Stomach smooth muscle (tissue), 2 donors: ENCODE measurements at regions not wholly inside any gene's neighbourhood (a gene's known extent, or its start where the extent isn't known, plus 50 kb on each side); places are given as distances from the start of the nearest gene placed in this dataset.

ENCODE experiments used
- H3K27ac ChIP-seq: one replicate; pipeline ENCODE4 v1.7.0; 2013; ENCODE audit warnings: mild to moderate bottlenecking, low read length, inconsistent platforms
- H3K27me3 ChIP-seq, 2 donors: one replicate each; pipeline ENCODE4 v1.7.0; 2013; ENCODE audit warnings: low read length in 2 of 2; ENCODE audit not compliant: insufficient read depth in 2 of 2, control insufficient read depth in 1 of 2
- H3K36me3 ChIP-seq, 2 donors: one replicate each; pipeline ENCODE4 v1.7.0; 2013; ENCODE audit warnings: low read length in 2 of 2; ENCODE audit not compliant: control insufficient read depth in 2 of 2, insufficient read depth in 2 of 2
- H3K4me1 ChIP-seq: one replicate; pipeline ENCODE4 v1.7.0; 2013; ENCODE audit warnings: low read length; ENCODE audit not compliant: control insufficient read depth, insufficient read depth
- H3K4me3 ChIP-seq, 2 donors: one replicate each; pipeline ENCODE4 v1.7.0; 2013; ENCODE audit warnings: low read length in 2 of 2
- H3K9ac ChIP-seq, 2 donors: one replicate each; pipeline ENCODE4 v1.7.0; 2013; ENCODE audit warnings: low read length in 2 of 2, mild to moderate bottlenecking in 1 of 2
- H3K9me3 ChIP-seq, 2 donors: one replicate each; pipeline ENCODE4 v1.7.0; 2013; ENCODE audit warnings: low read length in 2 of 2; ENCODE audit not compliant: control insufficient read depth in 2 of 2
- donor health status: healthy.
- donor health status: Pancreatic carcinoma.

DNA sequence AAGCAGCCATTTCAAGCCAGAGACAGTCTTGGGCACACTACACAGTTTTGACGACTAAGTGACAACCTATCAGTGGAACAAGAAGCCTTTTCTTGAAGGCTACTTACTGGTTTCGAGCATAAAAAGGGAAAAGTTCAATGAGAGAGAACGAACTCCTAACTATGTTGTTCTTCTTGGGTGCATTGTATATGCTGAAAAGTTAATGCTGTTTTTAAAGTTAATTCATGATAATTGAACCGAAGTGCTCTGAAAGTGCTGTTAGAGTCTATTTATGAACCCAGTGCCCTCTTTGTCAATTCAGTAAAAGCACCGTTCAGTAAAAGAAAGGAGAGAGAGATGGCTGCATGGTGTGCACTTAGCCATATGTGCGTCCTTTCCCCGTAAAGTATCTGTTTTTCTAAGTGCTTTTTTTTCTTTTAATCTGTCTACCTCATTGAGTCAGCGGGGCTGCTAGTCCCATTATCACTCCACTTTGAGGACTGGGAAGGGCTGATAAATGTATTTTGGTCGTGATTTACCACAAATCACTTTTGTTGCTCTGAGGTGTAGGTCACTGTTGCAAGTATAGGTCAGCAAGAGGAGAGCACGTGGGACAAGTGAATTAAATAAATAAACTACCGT, 380.7 kb upstream of the GOLIM4 start:
- no peaks in the 10 kb centered on the region for H3K36me3 ChIP-seq
- H3K27ac ChIP-seq, result no peak overlapping the region
- no peaks in the 10 kb centered on the region for H3K4me1 ChIP-seq
- no peaks in the 10 kb centered on the region for H3K9me3 ChIP-seq
- no peaks in the 10 kb centered on the region for H3K27me3 ChIP-seq
- no peak overlapping the region for H3K4me3 ChIP-seq
- H3K9ac ChIP-seq, result no peak overlapping the region

DNA sequence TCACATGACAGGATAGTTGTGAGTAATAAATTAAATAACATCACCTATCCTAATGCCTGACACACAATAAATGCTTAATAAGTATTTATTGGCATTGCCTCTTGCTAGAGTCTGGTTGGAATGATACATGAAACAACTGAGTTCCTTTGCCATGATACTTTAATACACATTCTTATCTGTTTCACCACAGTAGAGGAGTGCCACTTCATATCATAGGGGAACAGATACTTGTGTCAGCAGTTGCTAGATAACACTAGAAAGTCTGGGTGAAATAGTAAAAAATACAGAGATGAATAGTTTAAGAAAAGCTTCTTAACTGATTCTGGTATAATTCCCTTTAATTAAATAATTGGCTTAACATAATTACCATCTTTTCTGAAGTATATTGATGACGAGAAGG, 380.0 kb upstream of the GOLIM4 start:
- Histone ChIP-seq H3K4me3 (no peak overlapping the region), H3K9ac (no peak overlapping the region)

DNA sequence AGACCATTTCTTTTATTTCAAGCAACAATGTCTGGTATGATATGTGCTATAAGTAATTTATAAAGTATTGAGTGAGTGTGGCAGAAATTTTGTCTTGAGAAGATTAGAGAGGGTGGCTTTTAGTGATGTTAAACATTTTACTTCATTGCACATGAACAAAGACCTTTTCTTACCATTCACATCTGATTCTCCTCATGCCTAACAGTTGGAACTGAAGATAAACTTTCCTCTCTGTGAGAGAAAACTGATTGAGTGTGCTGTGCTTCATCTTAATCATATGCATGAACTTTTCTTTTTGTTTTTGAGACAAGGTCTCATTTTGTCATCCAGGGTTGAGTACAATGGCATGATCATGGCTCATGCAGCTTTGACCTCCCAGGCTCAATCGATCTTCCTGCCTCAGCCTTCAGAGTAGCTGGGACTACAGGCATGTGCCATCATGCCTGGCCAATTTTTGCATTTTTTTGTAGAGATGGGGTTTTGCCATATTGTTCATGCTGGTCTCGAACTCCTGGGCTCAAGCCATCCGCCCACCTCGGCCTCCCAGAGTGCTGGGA, 377.7 kb upstream of the GOLIM4 start:
- H3K36me3 ChIP-seq, result no peaks in the 10 kb centered on the region
- no peaks in the 10 kb centered on the region for H3K27me3 ChIP-seq
- H3K27ac ChIP-seq, result no peak overlapping the region
- H3K4me3 ChIP-seq, result no peak overlapping the region
- no peaks in the 10 kb centered on the region for H3K9me3 ChIP-seq
- H3K4me1 ChIP-seq, result no peaks in the 10 kb centered on the region
- no peak overlapping the region for H3K9ac ChIP-seq

More for the DNA sequence above, 380.0 kb upstream of the GOLIM4 start:
- Histone ChIP-seq H3K4me1 (no peaks in the 10 kb centered on the region), H3K27me3 (no peaks in the 10 kb centered on the region), H3K36me3 (no peaks in the 10 kb centered on the region), H3K27ac (no peak overlapping the region), H3K9me3 (no peaks in the 10 kb centered on the region)

DNA sequence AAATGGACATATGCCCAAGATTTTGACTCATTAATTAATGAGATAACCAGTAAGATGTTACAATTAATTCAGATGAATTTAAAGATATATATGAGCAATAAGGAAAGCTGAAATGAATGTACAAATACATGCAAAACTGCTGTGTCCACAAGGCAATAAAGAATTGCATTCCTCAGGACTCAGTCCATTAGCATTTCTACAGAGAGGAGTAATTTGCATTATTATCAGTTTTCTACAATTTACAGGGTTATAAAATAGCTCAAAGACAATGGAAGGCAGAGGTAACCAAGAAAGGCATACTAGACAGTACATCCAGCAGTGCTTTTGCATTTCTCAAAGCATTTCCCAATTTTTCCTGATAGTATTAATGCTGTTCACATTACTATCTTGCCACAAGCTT, 377.1 kb upstream of the GOLIM4 start:
- Histone ChIP-seq H3K4me1 (no peaks in the 10 kb centered on the region), H3K27me3 (no peaks in the 10 kb centered on the region), H3K4me3 (no peak overlapping the region), H3K36me3 (no peaks in the 10 kb centered on the region), H3K9ac (no peak overlapping the region), H3K9me3 (no peaks in the 10 kb centered on the region), H3K27ac (no peak overlapping the region)

DNA sequence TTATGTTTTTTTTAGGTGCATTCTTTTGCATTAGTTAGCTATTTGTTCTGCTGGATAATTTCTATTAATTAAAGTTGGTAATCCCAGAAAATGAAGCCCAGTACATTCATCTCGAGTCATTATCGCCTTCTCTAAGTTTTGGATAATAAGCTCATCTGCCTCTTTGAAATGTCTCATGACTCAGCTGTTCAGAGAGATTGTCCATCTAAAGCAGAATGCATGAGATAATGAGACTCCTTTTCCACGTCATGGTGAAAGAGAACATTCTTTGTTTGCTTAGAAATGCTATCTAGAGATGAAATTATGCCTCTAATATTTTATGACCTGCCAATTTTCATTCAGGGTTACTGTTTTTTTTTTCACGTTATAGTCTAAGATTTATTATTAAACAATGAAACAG, 374.7 kb upstream of the GOLIM4 start:
- Histone ChIP-seq H3K9ac (no peak overlapping the region), H3K4me1 (no peaks in the 10 kb centered on the region), H3K9me3 (no peaks in the 10 kb centered on the region), H3K4me3 (no peak overlapping the region), H3K27me3 (no peaks in the 10 kb centered on the region), H3K36me3 (no peaks in the 10 kb centered on the region), H3K27ac (no peak overlapping the region)

DNA sequence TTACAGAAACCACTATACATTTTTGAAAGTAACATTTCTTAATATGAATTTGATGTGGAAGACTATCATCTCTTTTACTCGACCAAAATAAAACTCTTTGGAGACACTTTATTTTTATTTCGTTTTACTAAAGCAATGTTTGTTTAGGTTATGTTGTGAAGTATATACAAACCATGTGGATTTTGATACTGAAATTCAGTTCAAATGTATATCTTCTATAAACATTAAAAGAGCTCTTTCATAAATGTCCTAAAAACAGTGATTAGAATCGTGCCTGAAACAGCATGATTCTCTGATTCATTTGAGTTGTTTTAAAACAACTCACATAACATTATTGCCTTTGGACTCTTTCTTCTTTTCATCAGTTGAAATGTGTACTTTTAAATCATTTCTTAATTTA, 373.7 kb upstream of the GOLIM4 start:
- Histone ChIP-seq H3K36me3 (no peaks in the 10 kb centered on the region), H3K9me3 (no peaks in the 10 kb centered on the region), H3K4me1 (no peaks in the 10 kb centered on the region), H3K27me3 (no peaks in the 10 kb centered on the region), H3K9ac (no peak overlapping the region), H3K4me3 (no peak overlapping the region), H3K27ac (no peak overlapping the region)

DNA sequence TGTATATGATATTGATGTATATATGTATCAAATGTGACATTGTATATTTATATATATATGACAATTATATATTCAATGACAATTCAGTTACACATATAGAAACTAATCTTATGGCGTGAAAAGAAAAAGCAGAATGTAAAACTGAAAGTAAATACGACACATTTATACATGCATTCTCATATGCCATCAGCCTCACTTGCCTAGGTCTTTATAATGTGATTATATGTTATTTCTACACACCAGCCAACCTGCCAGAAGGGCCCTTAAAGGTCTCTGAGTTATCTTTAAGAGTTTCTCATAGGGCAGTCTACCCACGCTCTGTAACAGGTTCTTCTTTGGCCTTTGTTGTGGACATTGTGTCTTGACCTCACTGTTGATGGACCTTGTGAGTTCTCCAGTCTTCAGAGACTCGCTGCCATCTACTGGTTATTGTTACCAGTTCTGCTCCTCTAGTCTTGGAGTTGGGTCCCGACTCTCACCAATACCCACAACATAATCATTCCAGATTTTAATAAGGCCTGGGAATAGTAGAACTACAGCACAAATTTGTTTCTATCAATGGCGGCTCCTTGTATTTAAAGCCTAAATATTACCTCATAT, 371.5 kb upstream of the GOLIM4 start:
- H3K9me3 ChIP-seq, result no peaks in the 10 kb centered on the region
- no peaks in the 10 kb centered on the region for H3K4me1 ChIP-seq
- no peak overlapping the region for H3K4me3 ChIP-seq
- H3K9ac ChIP-seq, result no peak overlapping the region
- no peaks in the 10 kb centered on the region for H3K36me3 ChIP-seq
- H3K27me3 ChIP-seq, result no peaks in the 10 kb centered on the region
- H3K27ac ChIP-seq, result no peak overlapping the region

DNA sequence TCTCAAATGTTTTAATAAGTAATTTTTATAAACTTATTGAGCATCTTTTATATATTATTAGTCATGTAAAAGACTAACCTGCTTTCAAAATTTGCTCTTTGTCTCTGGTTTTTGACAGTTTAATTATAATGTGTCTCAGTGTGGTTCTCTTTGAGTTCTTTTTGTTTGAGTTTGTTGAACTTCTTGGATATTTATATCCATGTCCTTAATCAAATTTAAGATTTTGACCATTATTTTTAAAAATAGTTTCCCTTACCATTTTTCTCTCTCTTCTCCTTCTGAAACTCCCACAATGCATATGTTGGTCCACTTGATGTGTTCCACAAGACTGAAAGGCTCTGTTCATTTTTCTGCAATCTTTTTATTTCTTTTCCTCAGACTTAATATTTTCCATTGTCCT, 366.1 kb upstream of the GOLIM4 start:
- no peak overlapping the region for H3K27ac ChIP-seq
- H3K36me3 ChIP-seq, result no peaks in the 10 kb centered on the region
- H3K4me1 ChIP-seq, result no peaks in the 10 kb centered on the region
- no peaks in the 10 kb centered on the region for H3K27me3 ChIP-seq
- no peaks in the 10 kb centered on the region for H3K9me3 ChIP-seq
- H3K4me3 ChIP-seq, result no peak overlapping the region
- H3K9ac ChIP-seq, result no peak overlapping the region

DNA sequence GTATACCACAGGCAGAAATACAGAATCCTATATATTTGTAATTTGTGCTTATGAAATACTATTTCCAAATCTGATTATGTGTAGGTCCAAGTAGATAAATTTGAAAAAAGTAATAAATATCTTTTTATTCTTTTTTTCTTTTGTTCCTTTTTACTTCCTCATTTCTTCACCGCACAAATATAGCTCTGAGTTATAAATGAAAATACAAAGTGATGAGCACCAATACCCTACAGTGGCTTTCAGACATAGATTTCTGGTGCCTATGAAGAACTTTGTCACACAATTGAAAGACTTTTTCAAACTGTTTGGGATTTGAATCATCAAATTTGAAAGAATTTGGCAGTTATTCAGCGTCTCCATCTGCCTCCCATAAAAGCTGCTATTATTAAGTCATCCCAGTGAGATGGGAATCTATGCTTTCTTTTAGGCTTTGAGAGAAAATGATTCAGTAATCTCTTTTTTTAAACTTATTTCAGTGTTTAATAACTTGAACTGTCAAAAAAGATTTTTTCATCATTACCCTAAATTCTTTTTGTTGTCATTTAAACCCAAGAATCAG, 363.6 kb upstream of the GOLIM4 start:
- Histone ChIP-seq H3K36me3 (no peaks in the 10 kb centered on the region), H3K27ac (no peak overlapping the region), H3K4me1 (no peaks in the 10 kb centered on the region), H3K4me3 (no peak overlapping the region), H3K27me3 (no peaks in the 10 kb centered on the region), H3K9ac (no peak overlapping the region), H3K9me3 (no peaks in the 10 kb centered on the region)

DNA sequence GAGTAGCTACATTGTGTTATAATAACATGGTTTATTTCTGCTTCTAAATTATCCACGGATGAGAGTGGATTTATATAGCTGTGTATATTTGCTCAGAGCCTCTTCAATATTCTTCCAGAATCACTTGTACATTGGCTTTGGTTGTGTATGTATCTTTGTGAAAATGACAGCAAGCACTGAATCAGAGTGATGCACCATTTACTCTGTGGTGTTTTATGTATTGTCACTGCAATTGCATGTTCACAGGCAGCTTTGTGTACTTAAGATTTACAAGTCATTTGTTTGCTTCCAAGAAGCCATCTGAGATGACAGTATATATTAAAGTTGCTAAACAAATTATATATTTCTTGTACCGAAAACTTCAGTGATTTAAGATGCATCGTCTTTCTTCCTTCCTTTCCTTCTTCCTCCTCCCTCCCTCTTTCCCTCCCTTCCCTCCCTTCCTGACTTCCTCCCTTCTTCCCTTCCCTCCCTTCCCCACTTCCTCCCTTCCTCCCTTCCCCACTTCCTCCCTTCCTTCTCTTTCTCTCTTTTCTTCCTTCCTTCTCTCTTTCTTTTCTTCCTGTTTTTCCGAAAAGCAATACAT, 362.3 kb upstream of the GOLIM4 start:
- Histone ChIP-seq H3K9me3 (no peaks in the 10 kb centered on the region), H3K9ac (no peak overlapping the region), H3K4me1 (no peaks in the 10 kb centered on the region), H3K36me3 (no peaks in the 10 kb centered on the region), H3K27me3 (no peaks in the 10 kb centered on the region), H3K4me3 (no peak overlapping the region), H3K27ac (no peak overlapping the region)

DNA sequence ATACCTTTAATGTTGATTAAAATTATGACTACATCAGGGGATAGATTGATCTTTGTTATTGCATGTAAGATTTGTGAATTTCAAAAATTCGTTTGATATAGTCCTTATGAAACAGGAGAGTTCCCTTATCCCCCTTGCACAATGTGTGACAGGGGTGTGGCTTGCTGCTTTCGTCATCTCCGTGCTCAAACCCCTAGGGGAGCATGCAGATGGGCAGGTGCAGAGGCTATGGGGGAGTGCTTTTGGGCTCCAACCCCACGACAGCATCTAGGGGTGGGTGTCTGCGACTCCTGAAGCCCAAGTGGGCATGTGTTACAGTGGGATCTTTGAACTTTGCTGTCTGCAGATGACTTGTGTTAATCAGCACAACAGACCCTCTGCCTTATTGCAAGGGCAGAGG, 360.1 kb upstream of the GOLIM4 start:
- H3K4me1 ChIP-seq, result no peaks in the 10 kb centered on the region
- no peak overlapping the region for H3K4me3 ChIP-seq
- no peaks in the 10 kb centered on the region for H3K9me3 ChIP-seq
- H3K9ac ChIP-seq, result no peak overlapping the region
- no peaks in the 10 kb centered on the region for H3K36me3 ChIP-seq
- H3K27ac ChIP-seq, result no peak overlapping the region
- no peaks in the 10 kb centered on the region for H3K27me3 ChIP-seq
